Neural crest cell (in vitro differentiated cells): ENCODE measurements at regions not wholly inside any gene's neighbourhood (a gene's known extent, or its start where the extent isn't known, plus 50 kb on each side); places are given as distances from the start of the nearest gene placed in this dataset.

Source experiments
- DNase-seq: peaks from one replicate; pipeline ENCODE4 v3.0.0; 2021; ENCODE audit warnings: low read depth, mixed read lengths, low spot score
- H3K27ac Mint-ChIP-seq: one replicate; pipeline ENCODE4 v1.8.0; 2021; ENCODE audit warnings: mild to moderate bottlenecking, mixed read lengths; ENCODE audit not compliant: unreplicated experiment
- H3K27me3 Mint-ChIP-seq: 2 replicates; pipeline ENCODE4 v1.8.0; 2021; ENCODE audit warnings: low read depth, mild to moderate bottlenecking, mixed read lengths
- H3K36me3 Mint-ChIP-seq: 2 replicates; pipeline ENCODE4 v1.8.0; 2021; ENCODE audit warnings: low read depth, mild to moderate bottlenecking, mixed read lengths
- H3K4me1 Mint-ChIP-seq: 2 replicates; pipeline ENCODE4 v1.8.0; 2021; ENCODE audit warnings: mixed read lengths
- H3K4me3 Mint-ChIP-seq: one replicate; pipeline ENCODE4 v1.8.0; 2021; ENCODE audit warnings: mild to moderate bottlenecking, mixed read lengths
- H3K9me3 Mint-ChIP-seq: 2 replicates; pipeline ENCODE4 v1.8.0; 2021; ENCODE audit warnings: mixed read lengths
- TF ChIP-seq, protein P1 (sequence below): fragments of 200-600 bp; sonication (generic); conservative IDR thresholded peaks from 2 replicates; pipeline ENCODE4 v1.5.0; 2021; ENCODE audit warnings: antibody characterized with exemption, mild to moderate bottlenecking

DNA sequence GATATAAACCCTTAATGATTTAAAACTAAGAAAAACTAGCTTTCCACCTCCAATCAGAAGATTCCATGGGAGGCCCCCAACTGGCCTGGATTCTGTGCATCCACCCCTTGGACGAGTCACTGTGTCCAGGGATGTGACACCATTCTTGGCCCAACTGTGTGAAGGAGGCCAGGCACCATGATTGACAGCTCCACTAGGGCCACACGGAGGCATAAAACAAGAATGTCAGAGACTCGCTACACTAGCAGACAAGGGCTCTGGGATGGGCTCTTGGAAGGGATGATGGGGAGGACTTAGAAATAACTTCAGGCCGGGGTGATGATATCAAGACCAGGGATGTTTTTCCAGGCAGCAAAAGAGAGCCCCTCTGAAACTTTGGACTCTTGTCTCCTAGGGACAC is 117.8 kb upstream of the GNAO1 start:
- Mint-ChIP-seq H3K4me3 (no peak overlapping the region), H3K27me3 (peaks cover 17% of the 10 kb centered on the region), H3K9me3 (no peaks in the 10 kb centered on the region), H3K4me1 (no peaks in the 10 kb centered on the region), H3K27ac (no peak overlapping the region), H3K36me3 (no peaks in the 10 kb centered on the region)
- TF ChIP-seq, protein P1, sequence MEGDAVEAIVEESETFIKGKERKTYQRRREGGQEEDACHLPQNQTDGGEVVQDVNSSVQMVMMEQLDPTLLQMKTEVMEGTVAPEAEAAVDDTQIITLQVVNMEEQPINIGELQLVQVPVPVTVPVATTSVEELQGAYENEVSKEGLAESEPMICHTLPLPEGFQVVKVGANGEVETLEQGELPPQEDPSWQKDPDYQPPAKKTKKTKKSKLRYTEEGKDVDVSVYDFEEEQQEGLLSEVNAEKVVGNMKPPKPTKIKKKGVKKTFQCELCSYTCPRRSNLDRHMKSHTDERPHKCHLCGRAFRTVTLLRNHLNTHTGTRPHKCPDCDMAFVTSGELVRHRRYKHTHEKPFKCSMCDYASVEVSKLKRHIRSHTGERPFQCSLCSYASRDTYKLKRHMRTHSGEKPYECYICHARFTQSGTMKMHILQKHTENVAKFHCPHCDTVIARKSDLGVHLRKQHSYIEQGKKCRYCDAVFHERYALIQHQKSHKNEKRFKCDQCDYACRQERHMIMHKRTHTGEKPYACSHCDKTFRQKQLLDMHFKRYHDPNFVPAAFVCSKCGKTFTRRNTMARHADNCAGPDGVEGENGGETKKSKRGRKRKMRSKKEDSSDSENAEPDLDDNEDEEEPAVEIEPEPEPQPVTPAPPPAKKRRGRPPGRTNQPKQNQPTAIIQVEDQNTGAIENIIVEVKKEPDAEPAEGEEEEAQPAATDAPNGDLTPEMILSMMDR: no peak
- DNase-seq: no peak

DNA sequence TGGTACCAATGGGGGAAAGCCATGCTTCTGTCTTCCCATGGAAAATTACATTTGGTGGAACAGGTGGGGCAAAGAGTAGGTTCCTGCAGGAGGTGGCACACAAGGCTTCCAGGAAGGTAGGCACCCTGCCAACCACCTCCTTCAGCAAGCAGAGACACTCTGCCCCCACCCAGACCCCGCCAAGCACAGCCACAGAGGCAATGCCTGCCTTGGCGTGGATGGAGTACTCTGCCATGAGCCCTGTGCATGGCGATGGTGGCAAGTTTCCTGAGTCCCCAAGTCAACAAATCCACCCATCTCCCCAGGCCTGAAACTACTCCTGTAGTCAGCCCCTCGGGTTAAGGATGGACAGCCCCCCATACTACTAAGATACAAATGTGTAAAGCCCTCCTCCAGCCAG is 119.2 kb upstream of the GNAO1 start:
- H3K27ac Mint-ChIP-seq: no peak overlapping the region
- H3K27me3 Mint-ChIP-seq: peaks cover 15% of the 10 kb centered on the region
- TF ChIP-seq, protein P1: no peak
- no peak overlapping the region for H3K4me3 Mint-ChIP-seq
- no peak for DNase-seq
- no peaks in the 10 kb centered on the region for H3K9me3 Mint-ChIP-seq
- no peaks in the 10 kb centered on the region for H3K4me1 Mint-ChIP-seq
- no peaks in the 10 kb centered on the region for H3K36me3 Mint-ChIP-seq

DNA sequence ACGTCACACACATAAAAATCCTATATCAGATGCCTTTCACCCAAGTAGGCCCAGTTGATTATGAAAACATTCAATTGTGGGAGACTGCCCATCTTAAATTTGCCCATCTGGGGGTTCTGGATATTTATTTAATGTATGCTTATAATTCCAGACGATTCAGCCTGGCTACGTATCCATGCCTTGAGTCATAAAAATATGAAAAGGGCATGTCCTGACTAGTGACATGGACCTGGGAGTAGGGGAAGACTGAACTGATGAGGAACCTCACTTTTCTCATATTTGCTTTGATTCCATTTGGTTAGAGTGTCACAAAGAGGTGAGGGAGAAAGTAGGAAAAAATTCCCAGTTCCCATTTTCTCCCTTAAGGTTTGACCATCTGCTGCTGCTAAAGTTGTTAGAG is 122.5 kb upstream of the GNAO1 start:
- H3K4me1 Mint-ChIP-seq: no peaks in the 10 kb centered on the region
- TF ChIP-seq, protein P1: no peak
- H3K36me3 Mint-ChIP-seq: no peaks in the 10 kb centered on the region
- H3K27ac Mint-ChIP-seq: no peak overlapping the region
- no peak overlapping the region for H3K4me3 Mint-ChIP-seq
- H3K27me3 Mint-ChIP-seq: peaks cover 3% of the 10 kb centered on the region
- H3K9me3 Mint-ChIP-seq: no peaks in the 10 kb centered on the region
- DNase-seq: no peak

DNA sequence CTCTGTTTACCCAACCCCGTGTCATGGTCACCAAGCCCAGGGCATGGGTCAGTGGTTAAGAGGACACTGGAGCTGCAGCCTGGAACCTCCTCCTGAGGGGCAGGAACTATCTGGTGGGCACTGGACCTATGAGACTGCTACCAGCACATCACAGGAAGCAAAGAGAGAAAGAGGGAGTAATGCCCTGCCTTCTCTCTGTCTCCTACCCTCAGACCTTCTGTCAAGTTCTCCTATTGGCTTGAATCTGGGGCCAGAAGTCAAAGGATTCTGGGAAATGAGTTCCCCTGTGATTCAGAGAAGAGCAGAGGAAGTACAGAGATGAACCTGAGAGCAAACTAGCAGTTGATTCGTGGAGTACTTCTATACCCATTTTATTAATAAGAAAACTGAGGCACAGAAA is 123.0 kb upstream of the GNAO1 start:
- H3K9me3 Mint-ChIP-seq: no peaks in the 10 kb centered on the region
- H3K4me3 Mint-ChIP-seq: no peak overlapping the region
- peaks cover 2% of the 10 kb centered on the region for H3K27me3 Mint-ChIP-seq
- no peaks in the 10 kb centered on the region for H3K4me1 Mint-ChIP-seq
- TF ChIP-seq, protein P1: no peak
- H3K36me3 Mint-ChIP-seq: no peaks in the 10 kb centered on the region
- no peak for DNase-seq
- H3K27ac Mint-ChIP-seq: no peak overlapping the region

DNA sequence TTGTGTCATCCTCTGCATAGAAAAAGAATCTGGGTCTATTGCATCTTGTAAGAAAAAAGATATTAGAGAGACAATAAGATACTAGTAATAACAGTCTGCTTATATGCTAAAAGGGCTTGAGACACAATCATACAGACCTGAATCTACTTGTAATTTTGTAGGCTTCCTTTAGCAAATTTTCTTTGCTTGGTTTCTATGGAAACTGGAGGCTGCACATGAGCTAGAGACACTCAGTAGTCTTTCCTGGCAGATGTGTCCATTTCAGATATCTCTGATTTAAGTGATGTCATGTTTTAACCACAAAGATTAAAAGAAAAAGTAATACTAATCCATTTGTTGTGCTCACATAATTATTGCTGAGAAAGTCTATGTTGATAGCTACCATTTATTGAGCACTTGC is 123.9 kb upstream of the GNAO1 start:
- H3K4me3 Mint-ChIP-seq: no peak overlapping the region
- TF ChIP-seq, protein P1: no peak
- no peaks in the 10 kb centered on the region for H3K27me3 Mint-ChIP-seq
- DNase-seq: no peak
- H3K27ac Mint-ChIP-seq: no peak overlapping the region
- no peaks in the 10 kb centered on the region for H3K4me1 Mint-ChIP-seq
- H3K36me3 Mint-ChIP-seq: no peaks in the 10 kb centered on the region
- no peaks in the 10 kb centered on the region for H3K9me3 Mint-ChIP-seq

DNA sequence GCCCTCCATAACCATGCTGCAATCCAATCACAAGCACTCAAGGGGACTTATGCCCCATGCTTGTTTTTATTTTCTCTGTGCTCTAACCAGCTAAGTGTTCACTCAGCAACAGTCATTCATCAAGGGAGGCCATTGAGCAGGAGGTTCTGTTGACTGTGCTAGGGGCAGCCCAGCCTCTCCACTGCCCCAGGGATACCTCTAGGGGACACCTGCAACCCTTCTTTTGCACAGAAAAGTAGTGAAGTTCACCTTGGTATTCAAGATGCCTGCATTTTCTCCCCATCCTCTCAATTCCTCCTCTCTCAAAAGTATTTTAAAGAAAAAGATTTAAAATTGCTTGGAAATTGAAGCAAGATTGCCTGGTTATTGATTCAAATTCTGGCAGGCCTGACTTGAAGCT is 124.7 kb upstream of the GNAO1 start:
- TF ChIP-seq, protein P1: no peak
- no peaks in the 10 kb centered on the region for H3K27me3 Mint-ChIP-seq
- H3K36me3 Mint-ChIP-seq: no peaks in the 10 kb centered on the region
- DNase-seq: no peak
- H3K4me1 Mint-ChIP-seq: no peaks in the 10 kb centered on the region
- H3K9me3 Mint-ChIP-seq: no peaks in the 10 kb centered on the region
- H3K27ac Mint-ChIP-seq: no peak overlapping the region
- no peak overlapping the region for H3K4me3 Mint-ChIP-seq
